ENCODE measurements at regions not wholly inside any gene's neighbourhood (a gene's known extent, or its start where the extent isn't known, plus 50 kb on each side); places are given as distances from the start of the nearest gene placed in this dataset.

- TF ChIP-seq, protein P1, sequence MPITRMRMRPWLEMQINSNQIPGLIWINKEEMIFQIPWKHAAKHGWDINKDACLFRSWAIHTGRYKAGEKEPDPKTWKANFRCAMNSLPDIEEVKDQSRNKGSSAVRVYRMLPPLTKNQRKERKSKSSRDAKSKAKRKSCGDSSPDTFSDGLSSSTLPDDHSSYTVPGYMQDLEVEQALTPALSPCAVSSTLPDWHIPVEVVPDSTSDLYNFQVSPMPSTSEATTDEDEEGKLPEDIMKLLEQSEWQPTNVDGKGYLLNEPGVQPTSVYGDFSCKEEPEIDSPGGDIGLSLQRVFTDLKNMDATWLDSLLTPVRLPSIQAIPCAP (CRISPR knock-in tag; IDR thresholded peaks at IDR 0.05) = no peak
- TF ChIP-seq, protein P2, sequence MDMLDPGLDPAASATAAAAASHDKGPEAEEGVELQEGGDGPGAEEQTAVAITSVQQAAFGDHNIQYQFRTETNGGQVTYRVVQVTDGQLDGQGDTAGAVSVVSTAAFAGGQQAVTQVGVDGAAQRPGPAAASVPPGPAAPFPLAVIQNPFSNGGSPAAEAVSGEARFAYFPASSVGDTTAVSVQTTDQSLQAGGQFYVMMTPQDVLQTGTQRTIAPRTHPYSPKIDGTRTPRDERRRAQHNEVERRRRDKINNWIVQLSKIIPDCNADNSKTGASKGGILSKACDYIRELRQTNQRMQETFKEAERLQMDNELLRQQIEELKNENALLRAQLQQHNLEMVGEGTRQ (CRISPR knock-in tag; IDR thresholded peaks at IDR 0.05) = no peak
- TF ChIP-seq ATF1 (CRISPR knock-in tag; IDR thresholded peaks at IDR 0.05) = no peak
Measured at GRCh38 chr3:95886616-95887015, 927.8 kb upstream of the EPHA6 start (continued).

DNA sequence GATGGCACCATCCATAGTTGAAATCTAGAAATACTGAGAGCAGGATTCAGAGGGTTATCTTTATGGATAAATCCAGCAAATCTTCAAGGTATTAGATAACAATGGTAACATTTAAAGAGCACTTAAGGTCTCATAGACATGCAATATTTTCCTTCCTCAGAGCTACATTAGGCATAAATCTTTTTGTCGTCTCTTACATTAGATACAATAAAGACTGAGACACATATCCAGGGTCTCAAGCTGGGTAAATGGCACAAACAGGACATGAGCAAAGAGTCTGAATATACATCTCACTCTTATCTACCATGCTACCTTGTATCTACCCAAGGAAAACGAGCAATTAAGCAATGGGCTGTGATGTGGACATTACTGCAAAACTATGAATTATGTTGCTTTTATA is 927.3 kb upstream of the EPHA6 start:
- Mint-ChIP-seq H3K4me1 (peaks cover 12% of the 10 kb centered on the region), H3K9me3 (no peaks in the 10 kb centered on the region), H3K27ac (no peak overlapping the region), H3K27me3 (ENCODE audit: low read depth) (peaks cover 46% of the 10 kb centered on the region), H3K36me3 (no peaks in the 10 kb centered on the region), H3K4me3 (no peak overlapping the region)
- TF ChIP-seq, protein P3, sequence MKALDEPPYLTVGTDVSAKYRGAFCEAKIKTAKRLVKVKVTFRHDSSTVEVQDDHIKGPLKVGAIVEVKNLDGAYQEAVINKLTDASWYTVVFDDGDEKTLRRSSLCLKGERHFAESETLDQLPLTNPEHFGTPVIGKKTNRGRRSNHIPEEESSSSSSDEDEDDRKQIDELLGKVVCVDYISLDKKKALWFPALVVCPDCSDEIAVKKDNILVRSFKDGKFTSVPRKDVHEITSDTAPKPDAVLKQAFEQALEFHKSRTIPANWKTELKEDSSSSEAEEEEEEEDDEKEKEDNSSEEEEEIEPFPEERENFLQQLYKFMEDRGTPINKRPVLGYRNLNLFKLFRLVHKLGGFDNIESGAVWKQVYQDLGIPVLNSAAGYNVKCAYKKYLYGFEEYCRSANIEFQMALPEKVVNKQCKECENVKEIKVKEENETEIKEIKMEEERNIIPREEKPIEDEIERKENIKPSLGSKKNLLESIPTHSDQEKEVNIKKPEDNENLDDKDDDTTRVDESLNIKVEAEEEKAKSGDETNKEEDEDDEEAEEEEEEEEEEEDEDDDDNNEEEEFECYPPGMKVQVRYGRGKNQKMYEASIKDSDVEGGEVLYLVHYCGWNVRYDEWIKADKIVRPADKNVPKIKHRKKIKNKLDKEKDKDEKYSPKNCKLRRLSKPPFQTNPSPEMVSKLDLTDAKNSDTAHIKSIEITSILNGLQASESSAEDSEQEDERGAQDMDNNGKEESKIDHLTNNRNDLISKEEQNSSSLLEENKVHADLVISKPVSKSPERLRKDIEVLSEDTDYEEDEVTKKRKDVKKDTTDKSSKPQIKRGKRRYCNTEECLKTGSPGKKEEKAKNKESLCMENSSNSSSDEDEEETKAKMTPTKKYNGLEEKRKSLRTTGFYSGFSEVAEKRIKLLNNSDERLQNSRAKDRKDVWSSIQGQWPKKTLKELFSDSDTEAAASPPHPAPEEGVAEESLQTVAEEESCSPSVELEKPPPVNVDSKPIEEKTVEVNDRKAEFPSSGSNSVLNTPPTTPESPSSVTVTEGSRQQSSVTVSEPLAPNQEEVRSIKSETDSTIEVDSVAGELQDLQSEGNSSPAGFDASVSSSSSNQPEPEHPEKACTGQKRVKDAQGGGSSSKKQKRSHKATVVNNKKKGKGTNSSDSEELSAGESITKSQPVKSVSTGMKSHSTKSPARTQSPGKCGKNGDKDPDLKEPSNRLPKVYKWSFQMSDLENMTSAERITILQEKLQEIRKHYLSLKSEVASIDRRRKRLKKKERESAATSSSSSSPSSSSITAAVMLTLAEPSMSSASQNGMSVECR (CRISPR knock-in tag; IDR thresholded peaks at IDR 0.05; ENCODE audit: borderline replicate concordance) = no peak
- no peak for TF ChIP-seq PREB (CRISPR knock-in tag; IDR thresholded peaks at IDR 0.05; ENCODE audit: borderline replicate concordance)
- no peak for TF ChIP-seq EMX1 (CRISPR knock-in tag; IDR thresholded peaks at IDR 0.05)
- no peak for TF ChIP-seq SMAD4 (CRISPR knock-in tag; IDR thresholded peaks at IDR 0.05)
- ATAC-seq = no peak
- DNase-seq (ENCODE audit: low spot score) = no peak
- ChIA-PET CTCF (no interaction called here), POLR2A (no interaction called here)

DNA sequence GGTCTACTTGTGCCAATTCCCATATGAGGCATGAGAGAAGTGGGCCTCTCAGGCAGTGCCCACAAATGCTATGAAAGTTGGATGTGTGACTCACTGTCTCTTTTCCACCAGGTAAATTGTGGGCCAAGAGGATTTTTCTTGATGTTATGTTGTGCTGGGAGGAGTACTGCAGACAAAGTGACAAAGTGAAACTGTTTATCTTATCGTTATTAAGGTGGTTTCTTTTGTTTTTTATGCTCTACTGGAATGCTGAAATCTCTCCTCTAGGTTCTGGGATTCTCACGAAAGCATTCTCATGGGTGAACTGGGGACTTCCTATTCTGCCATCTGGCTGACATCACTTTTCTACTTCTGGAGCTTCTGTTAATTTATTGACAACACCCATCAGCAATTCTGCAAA is 919.6 kb upstream of the EPHA6 start:
- ATAC-seq (no peak), DNase-seq (ENCODE audit: low spot score) (no peak)
- Mint-ChIP-seq H3K27ac (no peak overlapping the region), H3K9me3 (peaks cover 20% of the 10 kb centered on the region), H3K27me3 (ENCODE audit: low read depth) (no peaks in the 10 kb centered on the region), H3K4me1 (no peaks in the 10 kb centered on the region), H3K4me3 (no peak overlapping the region), H3K36me3 (peaks cover 3% of the 10 kb centered on the region; the same call in 1 of the 2 replicates)
- CTCF ChIA-PET = no interaction called here
- POLR2A ChIA-PET = no interaction called here
- TF ChIP-seq ELF4 (CRISPR knock-in tag; IDR thresholded peaks at IDR 0.05; ENCODE audit: low read depth) (no peak), NFE2L1 (CRISPR knock-in tag; IDR thresholded peaks at IDR 0.05) (no peak), ZSCAN18 (CRISPR knock-in tag; IDR thresholded peaks at IDR 0.05) (no peak), GABPB1 (CRISPR knock-in tag; IDR thresholded peaks at IDR 0.05) (no peak), GTF2I (CRISPR knock-in tag; conservative IDR thresholded peaks at IDR 0.05) (no peak), CREM (CRISPR knock-in tag; IDR thresholded peaks at IDR 0.05) (no peak), ZNF396 (CRISPR knock-in tag; IDR thresholded peaks at IDR 0.05; ENCODE audit: borderline replicate concordance) (no peak), ZNF532 (CRISPR knock-in tag; IDR thresholded peaks at IDR 0.05; ENCODE audit: borderline replicate concordance) (no peak)
- TF ChIP-seq, protein P1 (CRISPR knock-in tag; IDR thresholded peaks at IDR 0.05) = no peak
- TF ChIP-seq, protein P4, sequence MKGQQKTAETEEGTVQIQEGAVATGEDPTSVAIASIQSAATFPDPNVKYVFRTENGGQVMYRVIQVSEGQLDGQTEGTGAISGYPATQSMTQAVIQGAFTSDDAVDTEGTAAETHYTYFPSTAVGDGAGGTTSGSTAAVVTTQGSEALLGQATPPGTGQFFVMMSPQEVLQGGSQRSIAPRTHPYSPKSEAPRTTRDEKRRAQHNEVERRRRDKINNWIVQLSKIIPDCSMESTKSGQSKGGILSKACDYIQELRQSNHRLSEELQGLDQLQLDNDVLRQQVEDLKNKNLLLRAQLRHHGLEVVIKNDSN (CRISPR knock-in tag; IDR thresholded peaks at IDR 0.05) = no peak
- TF ChIP-seq, protein P5, sequence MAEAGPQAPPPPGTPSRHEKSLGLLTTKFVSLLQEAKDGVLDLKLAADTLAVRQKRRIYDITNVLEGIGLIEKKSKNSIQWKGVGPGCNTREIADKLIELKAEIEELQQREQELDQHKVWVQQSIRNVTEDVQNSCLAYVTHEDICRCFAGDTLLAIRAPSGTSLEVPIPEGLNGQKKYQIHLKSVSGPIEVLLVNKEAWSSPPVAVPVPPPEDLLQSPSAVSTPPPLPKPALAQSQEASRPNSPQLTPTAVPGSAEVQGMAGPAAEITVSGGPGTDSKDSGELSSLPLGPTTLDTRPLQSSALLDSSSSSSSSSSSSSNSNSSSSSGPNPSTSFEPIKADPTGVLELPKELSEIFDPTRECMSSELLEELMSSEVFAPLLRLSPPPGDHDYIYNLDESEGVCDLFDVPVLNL (CRISPR knock-in tag; IDR thresholded peaks at IDR 0.05; ENCODE audit: borderline replicate concordance, low read depth) = no peak

Data from WTC11 (cell line).